ENCODE measurements at regions not wholly inside any gene's neighbourhood (a gene's known extent, or its start where the extent isn't known, plus 50 kb on each side); places are given as distances from the start of the nearest gene placed in this dataset.

- H3K4me3 ChIP-seq: no peak overlapping the region
- no peak for TF ChIP-seq CTCF (IDR thresholded peaks at IDR 0.05; ENCODE audit: low read depth, low read length)
- DNase-seq (ENCODE audit: low read depth in 1 of 2, low spot score in 1 of 2): no peak
- no peaks in the 10 kb centered on the region for H3K27me3 ChIP-seq
- no peaks in the 10 kb centered on the region for H3K4me1 ChIP-seq (ENCODE audit: low read depth)
- no peaks in the 10 kb centered on the region for H3K36me3 ChIP-seq
- H3K27ac ChIP-seq: no peak overlapping the region
- no peaks in the 10 kb centered on the region for H3K9me3 ChIP-seq (ENCODE audit: low read depth)
These were observed 877.5 kb upstream of the PCDH9 start for GRCh38 chr13:68107667-68108066.

- TF ChIP-seq CTCF (IDR thresholded peaks at IDR 0.05; ENCODE audit: low read depth, low read length): no peak
- Histone ChIP-seq H3K4me1 (ENCODE audit: low read depth) (no peaks in the 10 kb centered on the region), H3K27ac (no peak overlapping the region), H3K9me3 (ENCODE audit: low read depth) (no peaks in the 10 kb centered on the region), H3K4me3 (no peak overlapping the region), H3K36me3 (no peaks in the 10 kb centered on the region), H3K27me3 (no peaks in the 10 kb centered on the region)
- DNase-seq (ENCODE audit: low read depth in 1 of 2, low spot score in 1 of 2): peak in 1 of 2 donors; percentile 2
These were observed 869.5 kb upstream of the PCDH9 start for GRCh38 chr13:68099631-68100030.

GRCh38 chr13:68081061-68081460 lies 850.9 kb upstream of the PCDH9 start:
- no peaks in the 10 kb centered on the region for H3K4me1 ChIP-seq (ENCODE audit: low read depth)

GRCh38 chr13:68078874-68079273 lies 848.7 kb upstream of the PCDH9 start:
- H3K27ac ChIP-seq: no peak overlapping the region
- H3K36me3 ChIP-seq: no peaks in the 10 kb centered on the region
- no peak for DNase-seq (ENCODE audit: low read depth in 1 of 2, low spot score in 1 of 2)
- H3K4me3 ChIP-seq: no peak overlapping the region
- TF ChIP-seq CTCF (IDR thresholded peaks at IDR 0.05; ENCODE audit: low read depth, low read length): no peak
- no peaks in the 10 kb centered on the region for H3K9me3 ChIP-seq (ENCODE audit: low read depth)
- no peaks in the 10 kb centered on the region for H3K27me3 ChIP-seq
- H3K4me1 ChIP-seq (ENCODE audit: low read depth): no peaks in the 10 kb centered on the region

More at GRCh38 chr13:68081061-68081460, 850.9 kb upstream of the PCDH9 start:
- TF ChIP-seq CTCF (IDR thresholded peaks at IDR 0.05; ENCODE audit: low read depth, low read length): no peak
- no peaks in the 10 kb centered on the region for H3K9me3 ChIP-seq (ENCODE audit: low read depth)
- H3K4me3 ChIP-seq: no peak overlapping the region
- no peak for DNase-seq (ENCODE audit: low read depth in 1 of 2, low spot score in 1 of 2)
- no peak overlapping the region for H3K27ac ChIP-seq
- H3K27me3 ChIP-seq: no peaks in the 10 kb centered on the region
- H3K36me3 ChIP-seq: no peaks in the 10 kb centered on the region

GRCh38 chr13:68078469-68078868 lies 848.3 kb upstream of the PCDH9 start:
- no peak for TF ChIP-seq CTCF (IDR thresholded peaks at IDR 0.05; ENCODE audit: low read depth, low read length)
- DNase-seq (ENCODE audit: low read depth in 1 of 2, low spot score in 1 of 2): no peak

GRCh38 chr13:68076046-68076445 lies 845.9 kb upstream of the PCDH9 start:
- Histone ChIP-seq H3K27me3 (no peaks in the 10 kb centered on the region), H3K9me3 (ENCODE audit: low read depth) (no peaks in the 10 kb centered on the region), H3K36me3 (no peaks in the 10 kb centered on the region), H3K4me3 (no peak overlapping the region), H3K27ac (no peak overlapping the region), H3K4me1 (ENCODE audit: low read depth) (no peaks in the 10 kb centered on the region)
- no peak for TF ChIP-seq CTCF (IDR thresholded peaks at IDR 0.05; ENCODE audit: low read depth, low read length)
- no peak for DNase-seq (ENCODE audit: low read depth in 1 of 2, low spot score in 1 of 2)

More at GRCh38 chr13:68078469-68078868, 848.3 kb upstream of the PCDH9 start:
- Histone ChIP-seq H3K4me1 (ENCODE audit: low read depth) (no peaks in the 10 kb centered on the region), H3K27ac (no peak overlapping the region), H3K27me3 (no peaks in the 10 kb centered on the region), H3K4me3 (no peak overlapping the region), H3K36me3 (no peaks in the 10 kb centered on the region), H3K9me3 (ENCODE audit: low read depth) (no peaks in the 10 kb centered on the region)
